Endothelial cell of umbilical vein (primary cell): ENCODE measurements at regions not wholly inside any gene's neighbourhood (a gene's known extent, or its start where the extent isn't known, plus 50 kb on each side); places are given as distances from the start of the nearest gene placed in this dataset.

Experiments used
- BruUV-seq: library from RNA; stranded (reverse); fragments of 400-500 nt; replicated peaks from 2 replicates; lab custom pipeline; 2021; lab: Mats Ljungman, UMichigan
- CTCF ChIA-PET: fragments of 300-600, 350-600 bp; sonication (Branson Sonifier 250); formaldehyde crosslinking; loops from one replicate; lab custom pipeline; 2021; ENCODE audit warnings: antibody characterized with exemption, inconsistent platforms; lab: Charles Lee
- POLR2A ChIA-PET: fragments of 300-600, 350-600 bp; sonication (Branson Sonifier 250); formaldehyde crosslinking; loops from one replicate; lab custom pipeline; 2021; ENCODE audit warnings: antibody characterized with exemption, inconsistent platforms; lab: Charles Lee
- DNase-seq: peaks from one replicate; pipeline ENCODE4 v3.0.0-alpha.2; 2011; ENCODE audit warnings: low read depth, low spot score
- FAIRE-seq: peaks from 2 replicates; lab custom pipeline; 2011; peaks lifted over from hg19 to GRCh38; lab: Jason Lieb, UNC
- H2AFZ ChIP-seq: 2 replicates; pipeline ENCODE4 v1.6.0; 2012; ENCODE audit warnings: low read depth, low read length, control low read depth, inconsistent platforms
- H3K27ac ChIP-seq: 2 replicates; pipeline ENCODE4 v1.5.1; 2011; ENCODE audit warnings: low read depth, mild to moderate bottlenecking, control low read depth, low read length, moderate library complexity; ENCODE audit not compliant: insufficient read depth
- H3K27me3 ChIP-seq, 2 experiments: 2 replicates each; pipeline versions ENCODE4 v1.6.0 to v1.6.1; 2011; ENCODE audit warnings: low read length in 2 of 2, mixed read lengths in 1 of 2; ENCODE audit not compliant: control insufficient read depth in 2 of 2, insufficient read depth in 2 of 2
- H3K36me3 ChIP-seq, 2 experiments: 2 replicates in 1 of 2; 3 replicates in 1 of 2; pipeline ENCODE4 v1.5.1; 2011; ENCODE audit warnings: low read length in 2 of 2, mild to moderate bottlenecking in 1 of 2, moderate library complexity in 1 of 2; ENCODE audit not compliant: control insufficient read depth in 2 of 2, insufficient read depth in 2 of 2; ENCODE audit errors: extremely low read depth in 1 of 2
- H3K4me1 ChIP-seq: 3 replicates; pipeline ENCODE4 v1.5.1; 2011; ENCODE audit warnings: mild to moderate bottlenecking, low read length; ENCODE audit not compliant: control insufficient read depth, insufficient read depth; ENCODE audit errors: extremely low read depth
- H3K4me2 ChIP-seq: 2 replicates; pipeline ENCODE4 v1.6.1; 2011; ENCODE audit warnings: low read length, control low read depth, mixed read lengths; ENCODE audit not compliant: insufficient read depth
- H3K4me3 ChIP-seq, 3 experiments: fragments of 200-600 bp in 1 of 3; sonication (generic), shearing (Covaris generic) in 1 of 3; replicated peaks in 1 of 3; 2 replicates each; pipeline ENCODE4 v1.5.1; 2011 to 2016; ENCODE audit warnings: control low read depth in 3 of 3, low read length in 3 of 3, mild to moderate bottlenecking in 2 of 3, inconsistent platforms in 1 of 3, low read depth in 1 of 3, moderate library complexity in 1 of 3; ENCODE audit not compliant: insufficient read depth in 1 of 3
- H3K79me2 ChIP-seq: 2 replicates; pipeline ENCODE4 v1.6.0; 2012; ENCODE audit warnings: low read length, inconsistent platforms; ENCODE audit not compliant: control insufficient read depth, insufficient read depth
- H3K9ac ChIP-seq: replicated peaks from 2 replicates; pipeline ENCODE3; 2011; ENCODE audit warnings: low read length, control low read depth; ENCODE audit not compliant: insufficient read depth; ENCODE audit errors: extremely low read depth
- H3K9me1 ChIP-seq: replicated peaks from 3 replicates; pipeline ENCODE4 v1.6.0; 2011; ENCODE audit warnings: mild to moderate bottlenecking, low read length; ENCODE audit not compliant: control insufficient read depth, insufficient read depth; ENCODE audit errors: extremely low read depth
- H3K9me3 ChIP-seq: replicated peaks from 2 replicates; pipeline ENCODE4 v1.5.1; 2012; ENCODE audit warnings: low read length, inconsistent platforms; ENCODE audit not compliant: control insufficient read depth, insufficient read depth
- H4K20me1 ChIP-seq: replicated peaks from 2 replicates; pipeline ENCODE3; 2011; ENCODE audit warnings: mild to moderate bottlenecking, low read length; ENCODE audit not compliant: control insufficient read depth, insufficient read depth; ENCODE audit errors: extremely low read depth
- CTCF ChIP-seq, 2 donors: IDR thresholded peaks; 1 replicate in 1 of 2; 2 replicates in 1 of 2; pipeline ENCODE4 v1.5.1; 2011; ENCODE audit warnings: low read length in 2 of 2, mild to moderate bottlenecking in 2 of 2, moderate library complexity in 2 of 2, control low read depth in 1 of 2, inconsistent platforms in 1 of 2, low read depth in 1 of 2; ENCODE audit not compliant: insufficient read depth in 1 of 2; ENCODE audit errors: extremely low read depth in 1 of 2
- EZH2 ChIP-seq: IDR thresholded peaks from 2 replicates; pipeline ENCODE4 v1.6.1; 2012; ENCODE audit warnings: borderline replicate concordance, low read depth, mild to moderate bottlenecking, moderate library complexity, low read length, inconsistent platforms; ENCODE audit not compliant: severe bottlenecking
- FOS ChIP-seq: IDR thresholded peaks from 2 replicates; pipeline ENCODE4 v1.6.1; 2011; ENCODE audit warnings: mild to moderate bottlenecking, low read length, moderate library complexity, borderline replicate concordance; ENCODE audit not compliant: insufficient read depth
- GATA2 ChIP-seq: IDR thresholded peaks from 2 replicates; pipeline ENCODE4 v1.7.0; 2011; ENCODE audit warnings: low read depth, mild to moderate bottlenecking, moderate library complexity, mixed read lengths, low read length; ENCODE audit not compliant: insufficient read length, insufficient read depth
- JUN ChIP-seq: IDR thresholded peaks from 2 replicates; pipeline ENCODE4 v1.6.1; 2011; ENCODE audit warnings: borderline replicate concordance, low read depth; ENCODE audit not compliant: insufficient read length, insufficient read depth
- MYC ChIP-seq: IDR thresholded peaks from one replicate; pipeline ENCODE4 v1.6.1; 2011; ENCODE audit warnings: mild to moderate bottlenecking, low read depth, low read length
- POLR2A ChIP-seq: IDR thresholded peaks from 2 replicates; pipeline ENCODE4 v1.6.1; 2012; ENCODE audit warnings: low read depth, mild to moderate bottlenecking, control low read depth, low read length
- POLR2AphosphoS5 ChIP-seq: IDR thresholded peaks from 2 replicates; pipeline ENCODE4 v1.6.1; 2012; ENCODE audit warnings: low read depth, mild to moderate bottlenecking, control low read depth, low read length, moderate library complexity; ENCODE audit not compliant: insufficient read depth
- dilution Hi-C: fragments of 300-500 bp; cut with MboI; formaldehyde crosslinking; loops from one replicate; pipeline ENCODE4 v1.15.0; 2019; ENCODE audit warnings: low sequenced_read_pairs; ENCODE audit not compliant: extremely low pct_ligation_motif_present
- intact Hi-C: fragments of 100-400 bp; cut with micrococcal nuclease; formaldehyde crosslinking; loops from one replicate; pipeline ENCODE4 v1.10.0; 2022
- TF ChIP-seq, protein P1 (sequence below): IDR thresholded peaks from 2 replicates; pipeline ENCODE4 v1.6.1; 2011; ENCODE audit not compliant: insufficient read depth, insufficient read length

DNA sequence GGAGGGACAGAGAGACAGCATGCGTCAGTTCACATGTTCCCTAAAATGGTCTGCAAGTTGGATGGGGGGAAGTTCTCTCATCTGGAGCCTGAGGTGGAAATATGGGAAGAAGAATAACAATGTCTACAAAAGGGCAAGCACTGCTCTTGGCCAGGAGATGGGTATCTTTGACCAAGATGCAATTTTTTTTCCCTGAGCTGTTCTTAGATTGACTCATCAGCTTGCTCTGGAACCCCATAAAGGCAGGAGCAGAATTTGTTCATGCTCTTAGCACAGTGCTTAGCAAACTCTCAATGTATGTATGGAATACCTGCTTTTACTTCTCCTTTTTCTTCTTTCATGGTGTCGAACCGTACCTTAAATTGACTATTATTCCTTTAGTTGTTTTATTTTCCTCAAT, 90.5 kb upstream of the ZNF827 start:
- Histone ChIP-seq H3K4me3 (no peak overlapping the region), H3K9ac (no peak overlapping the region), H3K9me3 (no peaks in the 10 kb centered on the region), H3K27ac (no peak overlapping the region), H3K36me3 (no peaks in the 10 kb centered on the region), H3K27me3 (no peaks in the 10 kb centered on the region), H3K4me1 (no peaks in the 10 kb centered on the region), H3K9me1 (no peaks in the 10 kb centered on the region), H2AFZ (no peak overlapping the region), H3K4me2 (no peak overlapping the region), H3K79me2 (no peaks in the 10 kb centered on the region), H4K20me1 (no peaks in the 10 kb centered on the region)
- intact Hi-C loops (no loop called here), dilution Hi-C loops (no loop called here)
- POLR2A ChIA-PET: no interaction called here
- CTCF ChIA-PET: no interaction called here
- TF ChIP-seq GATA2 (no peak), FOS (no peak), POLR2AphosphoS5 (no peak), EZH2 (no peak), POLR2A (no peak), CTCF (IDR thresholded peaks at IDR 0.05; ENCODE audit: extremely low read depth in 1 of 2, insufficient read depth in 1 of 2, low read depth in 1 of 2, low read length in 2 of 2) (no peak), JUN (no peak), MYC (no peak)
- TF ChIP-seq, protein P1, sequence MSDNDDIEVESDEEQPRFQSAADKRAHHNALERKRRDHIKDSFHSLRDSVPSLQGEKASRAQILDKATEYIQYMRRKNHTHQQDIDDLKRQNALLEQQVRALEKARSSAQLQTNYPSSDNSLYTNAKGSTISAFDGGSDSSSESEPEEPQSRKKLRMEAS: no peak
- FAIRE-seq (no peak), DNase-seq (no peak)
- BruUV-seq: no TSS peak
